ENCODE measurements at regions not wholly inside any gene's neighbourhood (a gene's known extent, or its start where the extent isn't known, plus 50 kb on each side); places are given as distances from the start of the nearest gene placed in this dataset.

GRCh38 chrX:45424326-45424725 is 223.7 kb upstream of the DIPK2B start:
- CTCF ChIA-PET = no interaction called here
- Histone ChIP-seq H4K8ac (ENCODE audit: low read depth in 2 of 2, low read length in 2 of 2) (no peak overlapping the region), H3K18ac (ENCODE audit: low read depth, low read length) (no peak overlapping the region), H3K27ac (ENCODE audit: insufficient read depth, low read length) (no peak overlapping the region), H2AK5ac (ENCODE audit: low read depth, low read length) (no peak overlapping the region), H3K9ac (ENCODE audit: low read depth, low read length) (no peak overlapping the region), H3K23ac (ENCODE audit: low read depth, low read length) (no peak overlapping the region), H3K56ac (ENCODE audit: extremely low read depth, insufficient read depth, low read length) (no peak overlapping the region), H2BK20ac (ENCODE audit: low read depth, low read length) (no peak overlapping the region), H3K4ac (ENCODE audit: low read depth, low read length) (no peak overlapping the region), H2AK9ac (replicated peaks; ENCODE audit: low read depth, low read length, poor library complexity) (no peak overlapping the region), H2BK15ac (ENCODE audit: low read depth, low read length) (no peak overlapping the region), H3K9me3 (ENCODE audit: control insufficient read depth, insufficient read depth, low read length) (no peaks in the 10 kb centered on the region; the same call in 1 of the 2 replicates), H3K36me3 (ENCODE audit: control insufficient read depth, insufficient read depth, low read length) (no peaks in the 10 kb centered on the region), H4K5ac (ENCODE audit: low read depth, low read length) (no peak overlapping the region), H2AFZ (replicated peaks; ENCODE audit: low read length, poor library complexity) (no peak overlapping the region), H2BK120ac (ENCODE audit: low read depth, low read length) (no peak overlapping the region), H3K79me1 (ENCODE audit: low read depth in 1 of 2, low read length in 2 of 2) (no peaks in the 10 kb centered on the region), H3K4me2 (ENCODE audit: low read depth, low read length) (no peak overlapping the region), H4K20me1 (ENCODE audit: insufficient read depth, low read length) (no peaks in the 10 kb centered on the region), H3K27me3 (ENCODE audit: control insufficient read depth, insufficient read depth, low read length) (peaks cover 3% of the 10 kb centered on the region; the same call in 1 of the 2 replicates), H3K4me3 (ENCODE audit: insufficient read depth, low read depth, low read length) (no peak overlapping the region), H2BK5ac (ENCODE audit: low read depth, low read length, poor library complexity, severe bottlenecking) (no peak overlapping the region), H3K14ac (replicated peaks; ENCODE audit: low read depth, low read length) (no peak overlapping the region), H3K4me1 (ENCODE audit: control insufficient read depth, insufficient read depth, low read length) (no peaks in the 10 kb centered on the region), H3K9me1 (ENCODE audit: insufficient read depth, low read length) (no peaks in the 10 kb centered on the region), H4K91ac (ENCODE audit: insufficient read depth, low read depth, low read length) (no peak overlapping the region)
- no peak for DNase-seq
- no TSS peak for BruUV-seq (replicated peaks)
- in situ Hi-C loops (cut with MboI; ENCODE audit: low sequenced_read_pairs) (no loop called here), intact Hi-C loops (cut with micrococcal nuclease) (no loop called here), dilution Hi-C loops (cut with HindIII; ENCODE audit: low sequenced_read_pairs, unreplicated experiment) (no loop called here)
- peak; percentile 14; the same call in 1 of the 2 replicates for ATAC-seq (ENCODE audit: low read depth)
- POLR2A ChIA-PET (ENCODE audit: unreplicated experiment) = no interaction called here
- TF ChIP-seq FOS (IDR thresholded peaks at IDR 0.05; ENCODE audit: low read depth, low read length) = no peak
- no peak for TF ChIP-seq BHLHE40 (IDR thresholded peaks at IDR 0.05; ENCODE audit: low read depth, low read length)
- no peak for TF ChIP-seq POLR2A (IDR thresholded peaks at IDR 0.05; ENCODE audit: low read depth, low read length)
- no peak for TF ChIP-seq CHD1 (IDR thresholded peaks at IDR 0.05; ENCODE audit: low read depth, low read length)
- no peak for TF ChIP-seq RAD21 (IDR thresholded peaks at IDR 0.05; ENCODE audit: low read length)
- TF ChIP-seq CTCF (conservative IDR thresholded peaks at IDR 0.05; ENCODE audit: low read depth, low read length) = no peak
- TF ChIP-seq MAZ (IDR thresholded peaks at IDR 0.05; ENCODE audit: borderline replicate concordance, low read depth, low read length) = no peak
- no peak for TF ChIP-seq NFE2L2 (IDR thresholded peaks at IDR 0.05; ENCODE audit: low read depth, low read length)
- no peak for TF ChIP-seq CEBPB (IDR thresholded peaks at IDR 0.05; ENCODE audit: low read depth, low read length)
- TF ChIP-seq RFX5 (IDR thresholded peaks at IDR 0.05; ENCODE audit: low read depth, low read length) = no peak
- no peak for TF ChIP-seq ELK1 (IDR thresholded peaks at IDR 0.05; ENCODE audit: borderline replicate concordance, low read depth, low read length)
- TF ChIP-seq MAFK (IDR thresholded peaks at IDR 0.05; ENCODE audit: low read depth, low read length) = no peak
- no peak for TF ChIP-seq SMC3 (IDR thresholded peaks at IDR 0.05; ENCODE audit: low read depth, low read length)
- no peak for TF ChIP-seq MXI1 (IDR thresholded peaks at IDR 0.05; ENCODE audit: borderline replicate concordance, low read depth, low read length)

Data from IMR-90 (cell line).